Endothelial cell of umbilical vein (primary cell): ENCODE measurements at regions not wholly inside any gene's neighbourhood (a gene's known extent, or its start where the extent isn't known, plus 50 kb on each side); places are given as distances from the start of the nearest gene placed in this dataset.

Experiments used
- BruUV-seq: library from RNA; stranded (reverse); fragments of 400-500 nt; replicated peaks from 2 replicates; lab custom pipeline; 2021; lab: Mats Ljungman, UMichigan
- CTCF ChIA-PET: fragments of 300-600, 350-600 bp; sonication (Branson Sonifier 250); formaldehyde crosslinking; loops from one replicate; lab custom pipeline; 2021; ENCODE audit warnings: antibody characterized with exemption, inconsistent platforms; lab: Charles Lee
- POLR2A ChIA-PET: fragments of 300-600, 350-600 bp; sonication (Branson Sonifier 250); formaldehyde crosslinking; loops from one replicate; lab custom pipeline; 2021; ENCODE audit warnings: antibody characterized with exemption, inconsistent platforms; lab: Charles Lee
- DNase-seq: peaks from one replicate; pipeline ENCODE4 v3.0.0-alpha.2; 2011; ENCODE audit warnings: low read depth, low spot score
- FAIRE-seq: peaks from 2 replicates; lab custom pipeline; 2011; peaks lifted over from hg19 to GRCh38; lab: Jason Lieb, UNC
- H2AFZ ChIP-seq: 2 replicates; pipeline ENCODE4 v1.6.0; 2012; ENCODE audit warnings: low read depth, low read length, control low read depth, inconsistent platforms
- H3K27ac ChIP-seq: 2 replicates; pipeline ENCODE4 v1.5.1; 2011; ENCODE audit warnings: low read depth, mild to moderate bottlenecking, control low read depth, low read length, moderate library complexity; ENCODE audit not compliant: insufficient read depth
- H3K27me3 ChIP-seq, 2 experiments: 2 replicates each; pipeline versions ENCODE4 v1.6.0 to v1.6.1; 2011; ENCODE audit warnings: low read length in 2 of 2, mixed read lengths in 1 of 2; ENCODE audit not compliant: control insufficient read depth in 2 of 2, insufficient read depth in 2 of 2
- H3K36me3 ChIP-seq, 2 experiments: 2 replicates in 1 of 2; 3 replicates in 1 of 2; pipeline ENCODE4 v1.5.1; 2011; ENCODE audit warnings: low read length in 2 of 2, mild to moderate bottlenecking in 1 of 2, moderate library complexity in 1 of 2; ENCODE audit not compliant: control insufficient read depth in 2 of 2, insufficient read depth in 2 of 2; ENCODE audit errors: extremely low read depth in 1 of 2
- H3K4me1 ChIP-seq: 3 replicates; pipeline ENCODE4 v1.5.1; 2011; ENCODE audit warnings: mild to moderate bottlenecking, low read length; ENCODE audit not compliant: control insufficient read depth, insufficient read depth; ENCODE audit errors: extremely low read depth
- H3K4me2 ChIP-seq: 2 replicates; pipeline ENCODE4 v1.6.1; 2011; ENCODE audit warnings: low read length, control low read depth, mixed read lengths; ENCODE audit not compliant: insufficient read depth
- H3K4me3 ChIP-seq, 3 experiments: fragments of 200-600 bp in 1 of 3; sonication (generic), shearing (Covaris generic) in 1 of 3; replicated peaks in 1 of 3; 2 replicates each; pipeline ENCODE4 v1.5.1; 2011 to 2016; ENCODE audit warnings: control low read depth in 3 of 3, low read length in 3 of 3, mild to moderate bottlenecking in 2 of 3, inconsistent platforms in 1 of 3, low read depth in 1 of 3, moderate library complexity in 1 of 3; ENCODE audit not compliant: insufficient read depth in 1 of 3
- H3K79me2 ChIP-seq: 2 replicates; pipeline ENCODE4 v1.6.0; 2012; ENCODE audit warnings: low read length, inconsistent platforms; ENCODE audit not compliant: control insufficient read depth, insufficient read depth
- H3K9ac ChIP-seq: replicated peaks from 2 replicates; pipeline ENCODE3; 2011; ENCODE audit warnings: low read length, control low read depth; ENCODE audit not compliant: insufficient read depth; ENCODE audit errors: extremely low read depth
- H3K9me1 ChIP-seq: replicated peaks from 3 replicates; pipeline ENCODE4 v1.6.0; 2011; ENCODE audit warnings: mild to moderate bottlenecking, low read length; ENCODE audit not compliant: control insufficient read depth, insufficient read depth; ENCODE audit errors: extremely low read depth
- H3K9me3 ChIP-seq: replicated peaks from 2 replicates; pipeline ENCODE4 v1.5.1; 2012; ENCODE audit warnings: low read length, inconsistent platforms; ENCODE audit not compliant: control insufficient read depth, insufficient read depth
- H4K20me1 ChIP-seq: replicated peaks from 2 replicates; pipeline ENCODE3; 2011; ENCODE audit warnings: mild to moderate bottlenecking, low read length; ENCODE audit not compliant: control insufficient read depth, insufficient read depth; ENCODE audit errors: extremely low read depth
- EZH2 ChIP-seq: IDR thresholded peaks from 2 replicates; pipeline ENCODE4 v1.6.1; 2012; ENCODE audit warnings: borderline replicate concordance, low read depth, mild to moderate bottlenecking, moderate library complexity, low read length, inconsistent platforms; ENCODE audit not compliant: severe bottlenecking
- FOS ChIP-seq: IDR thresholded peaks from 2 replicates; pipeline ENCODE4 v1.6.1; 2011; ENCODE audit warnings: mild to moderate bottlenecking, low read length, moderate library complexity, borderline replicate concordance; ENCODE audit not compliant: insufficient read depth
- GATA2 ChIP-seq: IDR thresholded peaks from 2 replicates; pipeline ENCODE4 v1.7.0; 2011; ENCODE audit warnings: low read depth, mild to moderate bottlenecking, moderate library complexity, mixed read lengths, low read length; ENCODE audit not compliant: insufficient read length, insufficient read depth
- JUN ChIP-seq: IDR thresholded peaks from 2 replicates; pipeline ENCODE4 v1.6.1; 2011; ENCODE audit warnings: borderline replicate concordance, low read depth; ENCODE audit not compliant: insufficient read length, insufficient read depth
- MYC ChIP-seq: IDR thresholded peaks from one replicate; pipeline ENCODE4 v1.6.1; 2011; ENCODE audit warnings: mild to moderate bottlenecking, low read depth, low read length
- POLR2A ChIP-seq: IDR thresholded peaks from 2 replicates; pipeline ENCODE4 v1.6.1; 2012; ENCODE audit warnings: low read depth, mild to moderate bottlenecking, control low read depth, low read length
- POLR2AphosphoS5 ChIP-seq: IDR thresholded peaks from 2 replicates; pipeline ENCODE4 v1.6.1; 2012; ENCODE audit warnings: low read depth, mild to moderate bottlenecking, control low read depth, low read length, moderate library complexity; ENCODE audit not compliant: insufficient read depth
- dilution Hi-C: fragments of 300-500 bp; cut with MboI; formaldehyde crosslinking; loops from one replicate; pipeline ENCODE4 v1.15.0; 2019; ENCODE audit warnings: low sequenced_read_pairs; ENCODE audit not compliant: extremely low pct_ligation_motif_present
- intact Hi-C: fragments of 100-400 bp; cut with micrococcal nuclease; formaldehyde crosslinking; loops from one replicate; pipeline ENCODE4 v1.10.0; 2022
- TF ChIP-seq, protein P1 (sequence below): IDR thresholded peaks from 2 replicates; pipeline ENCODE4 v1.6.1; 2011; ENCODE audit not compliant: insufficient read depth, insufficient read length
- TF ChIP-seq, protein P2 (sequence below), 2 donors: IDR thresholded peaks; 1 replicate in 1 of 2; 2 replicates in 1 of 2; pipeline ENCODE4 v1.5.1; 2011; ENCODE audit warnings: low read length in 2 of 2, mild to moderate bottlenecking in 2 of 2, moderate library complexity in 2 of 2, control low read depth in 1 of 2, inconsistent platforms in 1 of 2, low read depth in 1 of 2; ENCODE audit not compliant: insufficient read depth in 1 of 2; ENCODE audit errors: extremely low read depth in 1 of 2

DNA sequence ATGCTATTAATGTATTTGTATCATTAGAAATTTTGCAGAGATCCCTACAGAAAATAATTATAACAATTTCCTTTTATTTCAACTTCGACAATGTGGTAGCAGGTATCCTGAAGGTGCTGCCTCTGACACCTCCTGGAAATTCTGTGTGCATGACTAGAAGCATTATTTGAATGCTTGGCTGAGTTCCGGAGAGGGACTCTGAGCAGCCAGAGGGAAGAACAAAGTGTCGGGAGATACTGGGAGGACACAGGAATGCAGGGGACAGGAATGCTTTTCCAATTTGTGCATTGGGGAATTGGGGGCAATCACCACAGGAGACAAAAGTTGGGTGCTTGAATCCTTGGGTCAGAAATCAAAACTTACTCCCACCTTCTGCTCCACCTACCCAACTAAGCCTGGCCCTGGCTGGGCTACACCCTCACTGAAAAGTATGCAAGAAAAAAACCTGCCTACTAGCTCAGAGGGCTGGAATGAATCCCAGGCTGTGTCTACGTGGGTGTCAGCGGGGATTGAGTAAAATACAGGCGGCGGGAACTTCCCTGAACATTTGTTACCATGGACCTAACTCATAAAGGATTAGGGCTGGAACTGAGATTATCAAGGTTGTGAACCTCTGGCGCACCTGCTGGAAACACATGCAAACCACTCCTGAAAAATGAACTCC is 299.3 kb downstream of the SOX11 start:
- Histone ChIP-seq H3K36me3 (no peaks in the 10 kb centered on the region), H3K27ac (no peak overlapping the region), H3K9me3 (peaks cover 4% of the 10 kb centered on the region), H3K4me1 (no peaks in the 10 kb centered on the region), H4K20me1 (no peaks in the 10 kb centered on the region), H3K27me3 (no peaks in the 10 kb centered on the region), H3K9me1 (no peaks in the 10 kb centered on the region), H2AFZ (no peak overlapping the region), H3K4me3 (no peak overlapping the region), H3K79me2 (no peaks in the 10 kb centered on the region), H3K9ac (no peak overlapping the region), H3K4me2 (no peak overlapping the region)
- CTCF ChIA-PET: no interaction called here
- POLR2A ChIA-PET: no interaction called here
- intact Hi-C loops: no loop called here
- dilution Hi-C loops: no loop called here
- DNase-seq (no peak), FAIRE-seq (no peak)
- BruUV-seq: no TSS peak
- TF ChIP-seq GATA2 (no peak), JUN (no peak), POLR2AphosphoS5 (no peak), FOS (no peak), MYC (no peak), POLR2A (no peak), EZH2 (no peak)
- TF ChIP-seq, protein P1, sequence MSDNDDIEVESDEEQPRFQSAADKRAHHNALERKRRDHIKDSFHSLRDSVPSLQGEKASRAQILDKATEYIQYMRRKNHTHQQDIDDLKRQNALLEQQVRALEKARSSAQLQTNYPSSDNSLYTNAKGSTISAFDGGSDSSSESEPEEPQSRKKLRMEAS: no peak
- TF ChIP-seq, protein P2, sequence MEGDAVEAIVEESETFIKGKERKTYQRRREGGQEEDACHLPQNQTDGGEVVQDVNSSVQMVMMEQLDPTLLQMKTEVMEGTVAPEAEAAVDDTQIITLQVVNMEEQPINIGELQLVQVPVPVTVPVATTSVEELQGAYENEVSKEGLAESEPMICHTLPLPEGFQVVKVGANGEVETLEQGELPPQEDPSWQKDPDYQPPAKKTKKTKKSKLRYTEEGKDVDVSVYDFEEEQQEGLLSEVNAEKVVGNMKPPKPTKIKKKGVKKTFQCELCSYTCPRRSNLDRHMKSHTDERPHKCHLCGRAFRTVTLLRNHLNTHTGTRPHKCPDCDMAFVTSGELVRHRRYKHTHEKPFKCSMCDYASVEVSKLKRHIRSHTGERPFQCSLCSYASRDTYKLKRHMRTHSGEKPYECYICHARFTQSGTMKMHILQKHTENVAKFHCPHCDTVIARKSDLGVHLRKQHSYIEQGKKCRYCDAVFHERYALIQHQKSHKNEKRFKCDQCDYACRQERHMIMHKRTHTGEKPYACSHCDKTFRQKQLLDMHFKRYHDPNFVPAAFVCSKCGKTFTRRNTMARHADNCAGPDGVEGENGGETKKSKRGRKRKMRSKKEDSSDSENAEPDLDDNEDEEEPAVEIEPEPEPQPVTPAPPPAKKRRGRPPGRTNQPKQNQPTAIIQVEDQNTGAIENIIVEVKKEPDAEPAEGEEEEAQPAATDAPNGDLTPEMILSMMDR (IDR thresholded peaks at IDR 0.05; ENCODE audit: extremely low read depth in 1 of 2, insufficient read depth in 1 of 2, low read depth in 1 of 2, low read length in 2 of 2): no peak
